ENCODE measurements at regions not wholly inside any gene's neighbourhood (a gene's known extent, or its start where the extent isn't known, plus 50 kb on each side); places are given as distances from the start of the nearest gene placed in this dataset.

- DNase-seq (ENCODE audit: low spot score): no peak
- TF ChIP-seq, protein P1, sequence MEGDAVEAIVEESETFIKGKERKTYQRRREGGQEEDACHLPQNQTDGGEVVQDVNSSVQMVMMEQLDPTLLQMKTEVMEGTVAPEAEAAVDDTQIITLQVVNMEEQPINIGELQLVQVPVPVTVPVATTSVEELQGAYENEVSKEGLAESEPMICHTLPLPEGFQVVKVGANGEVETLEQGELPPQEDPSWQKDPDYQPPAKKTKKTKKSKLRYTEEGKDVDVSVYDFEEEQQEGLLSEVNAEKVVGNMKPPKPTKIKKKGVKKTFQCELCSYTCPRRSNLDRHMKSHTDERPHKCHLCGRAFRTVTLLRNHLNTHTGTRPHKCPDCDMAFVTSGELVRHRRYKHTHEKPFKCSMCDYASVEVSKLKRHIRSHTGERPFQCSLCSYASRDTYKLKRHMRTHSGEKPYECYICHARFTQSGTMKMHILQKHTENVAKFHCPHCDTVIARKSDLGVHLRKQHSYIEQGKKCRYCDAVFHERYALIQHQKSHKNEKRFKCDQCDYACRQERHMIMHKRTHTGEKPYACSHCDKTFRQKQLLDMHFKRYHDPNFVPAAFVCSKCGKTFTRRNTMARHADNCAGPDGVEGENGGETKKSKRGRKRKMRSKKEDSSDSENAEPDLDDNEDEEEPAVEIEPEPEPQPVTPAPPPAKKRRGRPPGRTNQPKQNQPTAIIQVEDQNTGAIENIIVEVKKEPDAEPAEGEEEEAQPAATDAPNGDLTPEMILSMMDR (IDR thresholded peaks at IDR 0.05; ENCODE audit: extremely low read depth, missing control alignments): no peak
Observed at GRCh38 chr12:87304406-87304805, 724.8 kb downstream of the C12orf50 start.

DNA sequence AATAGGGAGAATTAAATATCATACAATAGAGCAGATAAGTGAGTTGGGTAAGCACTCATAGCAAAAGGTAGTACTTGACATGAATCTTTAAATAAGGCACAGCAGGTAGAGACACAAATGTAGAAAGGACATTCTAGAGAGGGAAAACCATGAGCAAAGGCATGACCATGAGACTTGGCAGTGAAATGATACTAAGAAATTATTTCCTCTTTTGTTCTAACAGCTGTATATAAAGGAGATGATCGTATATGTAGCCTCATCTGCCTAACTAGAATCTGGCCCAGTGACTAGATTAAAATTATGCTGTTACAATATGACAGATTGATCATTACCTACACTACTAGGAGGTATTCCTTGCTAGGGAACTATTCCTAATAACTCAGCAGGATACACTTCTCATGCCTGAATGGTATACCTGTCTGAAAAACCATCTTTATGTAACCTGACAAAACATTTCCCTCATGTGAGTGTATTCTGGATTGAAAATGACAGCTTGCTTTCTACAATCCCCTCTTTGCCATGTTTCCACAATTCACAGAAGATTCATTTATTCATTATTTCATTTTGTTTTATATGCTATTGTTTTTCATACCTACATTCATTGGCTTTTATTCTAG, 725.7 kb downstream of the C12orf50 start:
- DNase-seq (ENCODE audit: low spot score): no peak
- TF ChIP-seq, protein P1 (IDR thresholded peaks at IDR 0.05; ENCODE audit: extremely low read depth, missing control alignments): no peak

DNA sequence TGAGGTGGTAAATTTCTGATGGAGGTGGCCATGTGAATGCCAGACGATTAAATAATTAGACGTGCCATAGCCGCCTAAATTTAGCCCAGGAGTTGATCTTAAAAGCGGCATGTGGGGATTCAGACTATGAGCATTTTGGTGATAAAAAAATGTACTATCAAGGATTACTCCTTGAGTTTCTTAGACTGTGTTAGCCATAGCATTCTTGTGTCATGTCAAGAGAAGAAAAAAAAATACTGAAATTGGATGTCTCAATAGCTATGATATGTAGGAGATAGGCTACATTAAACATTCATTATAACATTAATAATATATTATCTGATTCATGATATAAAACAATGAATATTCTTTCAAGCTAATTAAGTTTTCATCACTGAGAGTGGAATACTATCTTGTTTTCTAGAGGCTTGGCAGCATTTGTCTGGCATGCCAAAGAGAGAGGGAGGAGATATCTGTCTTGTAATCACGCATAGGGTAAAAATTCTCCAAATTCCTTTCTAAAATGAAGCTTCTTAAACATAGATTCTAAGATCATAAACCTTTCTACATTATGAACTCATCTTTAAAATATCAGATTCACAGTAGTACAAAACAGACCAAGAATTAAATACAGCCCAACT, 727.0 kb downstream of the C12orf50 start:
- TF ChIP-seq, protein P1 (IDR thresholded peaks at IDR 0.05; ENCODE audit: extremely low read depth, missing control alignments): no peak
- no peak for DNase-seq (ENCODE audit: low spot score)

DNA sequence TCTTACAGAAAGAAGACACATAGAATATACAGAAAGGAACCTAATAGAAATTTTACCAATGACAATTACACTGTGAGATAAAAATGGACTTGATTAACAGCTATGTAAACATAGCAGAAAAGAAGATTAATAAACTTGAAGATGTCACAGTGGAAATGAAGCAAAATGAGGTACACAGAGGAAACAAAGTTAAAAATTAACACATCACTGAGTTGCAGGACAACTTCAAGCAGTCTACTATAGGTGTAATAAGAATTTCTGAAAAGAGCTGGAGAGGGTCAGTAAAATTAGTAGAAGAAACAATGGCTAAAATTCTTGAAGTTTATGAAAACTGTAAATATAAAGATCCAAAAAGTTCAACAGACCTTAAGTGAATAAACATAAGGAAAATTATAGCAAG, 738.7 kb downstream of the C12orf50 start:
- no peak for DNase-seq (ENCODE audit: low spot score)
- TF ChIP-seq, protein P1 (IDR thresholded peaks at IDR 0.05; ENCODE audit: extremely low read depth, missing control alignments): no peak

GRCh38 chr12:87283886-87284285, 745.3 kb downstream of the C12orf50 start:
- DNase-seq (ENCODE audit: low spot score): no peak

DNA sequence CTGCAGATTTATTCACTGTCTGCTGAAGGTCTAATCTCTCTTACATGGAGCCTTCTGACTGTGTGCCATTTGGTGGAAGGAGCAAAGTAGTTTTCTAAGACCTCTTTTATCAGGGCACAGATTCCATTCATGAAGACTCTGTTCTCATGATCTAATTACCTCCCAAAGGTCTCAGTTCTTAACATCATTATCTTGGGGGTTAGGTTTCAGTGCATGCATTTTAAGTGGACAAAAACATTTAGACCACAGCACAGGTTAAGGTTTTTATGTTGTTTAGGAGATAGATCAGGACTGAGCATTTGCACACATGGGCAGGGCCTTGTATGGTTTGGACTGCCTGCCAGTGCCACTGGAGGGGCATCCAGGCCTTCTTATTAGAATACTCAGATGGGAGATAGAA, 746.1 kb downstream of the C12orf50 start:
- TF ChIP-seq, protein P1 (IDR thresholded peaks at IDR 0.05; ENCODE audit: extremely low read depth, missing control alignments): no peak

More at GRCh38 chr12:87283886-87284285, 745.3 kb downstream of the C12orf50 start:
- TF ChIP-seq, protein P1 (IDR thresholded peaks at IDR 0.05; ENCODE audit: extremely low read depth, missing control alignments): no peak

GRCh38 chr12:87280893-87281292, 748.3 kb downstream of the C12orf50 start:
- peak; percentile 2 for DNase-seq (ENCODE audit: low spot score)
- TF ChIP-seq, protein P1 (IDR thresholded peaks at IDR 0.05; ENCODE audit: extremely low read depth, missing control alignments): no peak

More for the DNA sequence above, 746.1 kb downstream of the C12orf50 start:
- no peak for DNase-seq (ENCODE audit: low spot score)

All from GM20000 (cell line).